Right lobe of liver (tissue), 4 donors: ENCODE measurements at regions not wholly inside any gene's neighbourhood (a gene's known extent, or its start where the extent isn't known, plus 50 kb on each side); places are given as distances from the start of the nearest gene placed in this dataset.

Experiments used
- POLR2A ChIP-seq: fragments of 450-650 bp; IDR thresholded peaks from one replicate; pipeline ENCODE4 v1.6.1; 2017; ENCODE audit warnings: antibody characterized with exemption, mild to moderate bottlenecking
- TF ChIP-seq, protein P1 (sequence below), 4 donors: fragments of 200-600 bp in 3 of 4; fragments of 450-650 bp in 1 of 4; IDR thresholded peaks; one replicate each; pipeline versions ENCODE4 v1.5.1 to v1.8.0; 2016 to 2022; ENCODE audit warnings: antibody characterized with exemption in 4 of 4, mild to moderate bottlenecking in 2 of 4
- donor health status: DM: no; HTN: no; CAD: no.
- donor health status: DM: no; HTN: no; CAD: no.
- donor health status: DM: no; HTN: yes; CAD: no.

DNA sequence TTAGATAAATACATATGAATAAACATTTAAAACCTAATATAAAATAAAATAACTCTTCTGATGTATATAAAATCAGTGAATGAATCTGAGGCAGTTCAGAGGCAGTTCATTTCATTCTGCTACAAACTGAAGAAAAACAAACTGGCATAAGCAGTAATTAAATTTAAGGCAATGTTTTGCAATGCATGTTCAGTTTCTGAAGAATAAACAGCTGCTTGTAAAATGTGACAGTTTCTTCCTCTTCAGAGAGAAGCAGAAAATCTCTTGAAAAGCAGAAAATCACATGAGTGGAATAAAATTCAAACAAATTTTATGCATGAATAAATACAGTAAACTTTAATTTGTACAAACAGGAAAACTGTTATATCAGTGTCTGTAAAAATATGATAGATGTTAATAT lies 643.7 kb downstream of the KCNT2 start:
- no peak for TF ChIP-seq POLR2A
- TF ChIP-seq, protein P1, sequence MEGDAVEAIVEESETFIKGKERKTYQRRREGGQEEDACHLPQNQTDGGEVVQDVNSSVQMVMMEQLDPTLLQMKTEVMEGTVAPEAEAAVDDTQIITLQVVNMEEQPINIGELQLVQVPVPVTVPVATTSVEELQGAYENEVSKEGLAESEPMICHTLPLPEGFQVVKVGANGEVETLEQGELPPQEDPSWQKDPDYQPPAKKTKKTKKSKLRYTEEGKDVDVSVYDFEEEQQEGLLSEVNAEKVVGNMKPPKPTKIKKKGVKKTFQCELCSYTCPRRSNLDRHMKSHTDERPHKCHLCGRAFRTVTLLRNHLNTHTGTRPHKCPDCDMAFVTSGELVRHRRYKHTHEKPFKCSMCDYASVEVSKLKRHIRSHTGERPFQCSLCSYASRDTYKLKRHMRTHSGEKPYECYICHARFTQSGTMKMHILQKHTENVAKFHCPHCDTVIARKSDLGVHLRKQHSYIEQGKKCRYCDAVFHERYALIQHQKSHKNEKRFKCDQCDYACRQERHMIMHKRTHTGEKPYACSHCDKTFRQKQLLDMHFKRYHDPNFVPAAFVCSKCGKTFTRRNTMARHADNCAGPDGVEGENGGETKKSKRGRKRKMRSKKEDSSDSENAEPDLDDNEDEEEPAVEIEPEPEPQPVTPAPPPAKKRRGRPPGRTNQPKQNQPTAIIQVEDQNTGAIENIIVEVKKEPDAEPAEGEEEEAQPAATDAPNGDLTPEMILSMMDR (IDR thresholded peaks at IDR 0.05) = no peak
